Astrocyte (in vitro differentiated cells and primary cell): ENCODE measurements at regions not wholly inside any gene's neighbourhood (a gene's known extent, or its start where the extent isn't known, plus 50 kb on each side); places are given as distances from the start of the nearest gene placed in this dataset.

Source experiments
- DNase-seq: peaks from one replicate; pipeline ENCODE4 v3.0.0-alpha.2; 2010; ENCODE audit warnings: low read depth
- FAIRE-seq: peaks from 2 replicates; lab custom pipeline; 2011; peaks lifted over from hg19 to GRCh38; lab: Jason Lieb, UNC
- H2AFZ ChIP-seq: 2 replicates; pipeline ENCODE4 v1.6.0; 2012; ENCODE audit warnings: low read depth, low read length, inconsistent platforms
- H3K27ac ChIP-seq: 2 replicates; pipeline ENCODE4 v1.5.1; 2011; ENCODE audit warnings: low read depth, low read length, inconsistent platforms
- H3K27me3 ChIP-seq: 2 replicates; pipeline ENCODE4 v1.6.0; 2011; ENCODE audit warnings: low read length, inconsistent platforms; ENCODE audit not compliant: insufficient read depth
- H3K36me3 ChIP-seq: 2 replicates; pipeline ENCODE4 v1.5.1; 2011; ENCODE audit warnings: low read length, inconsistent platforms; ENCODE audit not compliant: insufficient read depth
- H3K4me1 ChIP-seq: 2 replicates; pipeline ENCODE4 v1.5.1; 2011; ENCODE audit warnings: low read length, inconsistent platforms; ENCODE audit not compliant: insufficient read depth
- H3K4me2 ChIP-seq: 2 replicates; pipeline ENCODE4 v1.6.0; 2012; ENCODE audit warnings: low read length, inconsistent platforms
- H3K4me3 ChIP-seq: 2 replicates; pipeline ENCODE4 v1.5.1; 2011; ENCODE audit warnings: low read depth, mild to moderate bottlenecking, low read length, inconsistent platforms; ENCODE audit not compliant: insufficient read depth
- H3K79me2 ChIP-seq: 2 replicates; pipeline ENCODE4 v1.6.0; 2012; ENCODE audit warnings: mild to moderate bottlenecking, low read length, inconsistent platforms; ENCODE audit not compliant: insufficient read depth
- H3K9ac ChIP-seq: 2 replicates; pipeline ENCODE4 v1.6.0; 2012; ENCODE audit warnings: mild to moderate bottlenecking, low read length, inconsistent platforms
- H3K9me3 ChIP-seq: 2 replicates; pipeline ENCODE4 v1.5.1; 2012; ENCODE audit warnings: low read depth, mild to moderate bottlenecking, low read length, inconsistent platforms; ENCODE audit not compliant: insufficient read depth
- H4K20me1 ChIP-seq: 2 replicates; pipeline ENCODE4 v1.6.0; 2012; ENCODE audit warnings: low read length, inconsistent platforms; ENCODE audit not compliant: insufficient read depth
- H3K27ac Mint-ChIP-seq: one replicate; pipeline ENCODE4 v1.8.0; 2021; ENCODE audit warnings: mild to moderate bottlenecking, mixed read lengths; ENCODE audit not compliant: unreplicated experiment
- H3K27me3 Mint-ChIP-seq: one replicate; pipeline ENCODE4 v1.8.0; 2021; ENCODE audit warnings: low read depth, mixed read lengths; ENCODE audit not compliant: unreplicated experiment
- H3K36me3 Mint-ChIP-seq: one replicate; pipeline ENCODE4 v1.8.0; 2021; ENCODE audit warnings: low read depth, mixed read lengths; ENCODE audit not compliant: unreplicated experiment
- H3K4me1 Mint-ChIP-seq: one replicate; pipeline ENCODE4 v1.8.0; 2021; ENCODE audit warnings: low read depth, mixed read lengths; ENCODE audit not compliant: unreplicated experiment
- H3K4me3 Mint-ChIP-seq: one replicate; pipeline ENCODE4 v1.8.0; 2021; ENCODE audit warnings: mild to moderate bottlenecking, moderate library complexity, mixed read lengths; ENCODE audit not compliant: unreplicated experiment
- H3K9me3 Mint-ChIP-seq: one replicate; pipeline ENCODE4 v1.8.0; 2021; ENCODE audit warnings: mild to moderate bottlenecking, mixed read lengths; ENCODE audit not compliant: unreplicated experiment
- CTCF ChIP-seq: IDR thresholded peaks from 2 replicates; pipeline ENCODE4 v1.5.1; 2011; ENCODE audit warnings: low read depth, mild to moderate bottlenecking, inconsistent platforms, low read length, moderate library complexity; ENCODE audit not compliant: insufficient read depth
- EZH2 ChIP-seq: IDR thresholded peaks from 2 replicates; pipeline ENCODE4 v1.6.1; 2012; ENCODE audit warnings: mild to moderate bottlenecking, low read length, inconsistent platforms; ENCODE audit not compliant: insufficient read depth

- Mint-ChIP-seq H3K4me3 (no peak overlapping the region), H3K27me3 (no peaks in the 10 kb centered on the region), H3K36me3 (no peaks in the 10 kb centered on the region), H3K27ac (no peak overlapping the region), H3K9me3 (no peaks in the 10 kb centered on the region), H3K4me1 (peaks cover 43% of the 10 kb centered on the region)
- Histone ChIP-seq H2AFZ (no peak overlapping the region), H3K4me3 (no peak overlapping the region), H3K36me3 (no peaks in the 10 kb centered on the region), H3K27ac (no peak overlapping the region), H3K27me3 (no peaks in the 10 kb centered on the region), H4K20me1 (no peaks in the 10 kb centered on the region), H3K79me2 (no peaks in the 10 kb centered on the region), H3K9ac (no peak overlapping the region), H3K4me1 (peaks cover 34% of the 10 kb centered on the region), H3K4me2 (no peak overlapping the region), H3K9me3 (no peaks in the 10 kb centered on the region)
- DNase-seq (no peak), FAIRE-seq (no peak)
- TF ChIP-seq EZH2 (no peak), CTCF (no peak)
Measured at GRCh38 chr2:237260686-237261085, 153.3 kb downstream of the COL6A3 start.

- H3K9ac ChIP-seq = no peak overlapping the region
- H3K4me3 ChIP-seq = no peak overlapping the region
- no peak for TF ChIP-seq EZH2
- no peak for TF ChIP-seq CTCF
- no peaks in the 10 kb centered on the region for H3K27me3 ChIP-seq
- DNase-seq = no peak
- peaks cover 40% of the 10 kb centered on the region for H3K4me1 Mint-ChIP-seq
- no peaks in the 10 kb centered on the region for H3K36me3 ChIP-seq
- H3K36me3 Mint-ChIP-seq = no peaks in the 10 kb centered on the region
- no peaks in the 10 kb centered on the region for H3K9me3 Mint-ChIP-seq
- no peaks in the 10 kb centered on the region for H4K20me1 ChIP-seq
- no peak overlapping the region for H3K4me2 ChIP-seq
- H3K79me2 ChIP-seq = no peaks in the 10 kb centered on the region
- no peaks in the 10 kb centered on the region for H3K27me3 Mint-ChIP-seq
- no peak overlapping the region for H2AFZ ChIP-seq
- no peaks in the 10 kb centered on the region for H3K9me3 ChIP-seq
- peaks cover 28% of the 10 kb centered on the region for H3K4me1 ChIP-seq
- H3K27ac ChIP-seq = no peak overlapping the region
- H3K4me3 Mint-ChIP-seq = no peak overlapping the region
- no peak for FAIRE-seq
- no peak overlapping the region for H3K27ac Mint-ChIP-seq
Measured at GRCh38 chr2:237261327-237261726, 152.6 kb downstream of the COL6A3 start.

- DNase-seq (peak; percentile 74), FAIRE-seq (peak; percentile 70)
- H3K27ac Mint-ChIP-seq = peak overlapping the region; percentile 58
- no peak overlapping the region for H3K4me2 ChIP-seq
- no peaks in the 10 kb centered on the region for H3K27me3 Mint-ChIP-seq
- peak overlapping the region; percentile 93 for H3K27ac ChIP-seq
- H3K79me2 ChIP-seq = no peaks in the 10 kb centered on the region
- no peak overlapping the region for H3K4me3 ChIP-seq
- H4K20me1 ChIP-seq = no peaks in the 10 kb centered on the region
- no peak for TF ChIP-seq CTCF
- TF ChIP-seq EZH2 = no peak
- H3K4me3 Mint-ChIP-seq = no peak overlapping the region
- H3K9me3 Mint-ChIP-seq = no peaks in the 10 kb centered on the region
- peaks cover 24% of the 10 kb centered on the region for H3K4me1 Mint-ChIP-seq
- H3K27me3 ChIP-seq = no peaks in the 10 kb centered on the region
- H2AFZ ChIP-seq = no peak overlapping the region
- peaks cover 17% of the 10 kb centered on the region for H3K4me1 ChIP-seq
- peak overlapping the region; percentile 79 for H3K9ac ChIP-seq
- H3K36me3 ChIP-seq = no peaks in the 10 kb centered on the region
- H3K9me3 ChIP-seq = no peaks in the 10 kb centered on the region
- H3K36me3 Mint-ChIP-seq = no peaks in the 10 kb centered on the region
Measured at GRCh38 chr2:237262838-237263771, 150.9 kb downstream of the COL6A3 start.
